RCC 7860 (cell line): ENCODE measurements at regions not wholly inside any gene's neighbourhood (a gene's known extent, or its start where the extent isn't known, plus 50 kb on each side); places are given as distances from the start of the nearest gene placed in this dataset.
A peak's percentile ranks its signal among the peaks of the same experiment; 100 is the strongest.

Experiments used
- DNase-seq: peaks from one replicate; pipeline ENCODE4 v3.0.0-alpha.2; 2015; ENCODE audit warnings: low spot score
- FAIRE-seq: peaks from 2 replicates; lab custom pipeline; 2012; peaks lifted over from hg19 to GRCh38; lab: Jason Lieb, UNC

- DNase-seq, result no peak
- no peak for FAIRE-seq
Measured at GRCh38 chr15:35654332-35654731, 108.4 kb upstream of the DPH6 start.

GRCh38 chr15:35657679-35658311 lies 111.8 kb upstream of the DPH6 start:
- peak; percentile 74 for FAIRE-seq
- peak; percentile 61 for DNase-seq

- DNase-seq, result no peak
- no peak for FAIRE-seq
Measured at GRCh38 chr15:35663956-35664355, 118.0 kb upstream of the DPH6 start.

- DNase-seq, result no peak
Measured at GRCh38 chr15:35665896-35666536, 120.1 kb upstream of the DPH6 start.

GRCh38 chr15:35667908-35668307 lies 121.9 kb upstream of the DPH6 start:
- DNase-seq (no peak), FAIRE-seq (no peak)

More at GRCh38 chr15:35665896-35666536, 120.1 kb upstream of the DPH6 start:
- no peak for FAIRE-seq

GRCh38 chr15:35669021-35669420 lies 123.1 kb upstream of the DPH6 start:
- DNase-seq (no peak), FAIRE-seq (no peak)

- FAIRE-seq (no peak), DNase-seq (no peak)
Measured at GRCh38 chr15:35669432-35670045, 123.6 kb upstream of the DPH6 start.

GRCh38 chr15:35671197-35671596 lies 125.2 kb upstream of the DPH6 start:
- FAIRE-seq (no peak), DNase-seq (no peak)

GRCh38 chr15:35671981-35672380 lies 126.0 kb upstream of the DPH6 start:
- no peak for DNase-seq
- FAIRE-seq, result no peak

- DNase-seq, result no peak
- FAIRE-seq, result no peak
Measured at GRCh38 chr15:35673093-35673684, 127.2 kb upstream of the DPH6 start.

- DNase-seq (no peak), FAIRE-seq (no peak)
Measured at GRCh38 chr15:35674873-35675781, 129.2 kb upstream of the DPH6 start.

- no peak for DNase-seq
- FAIRE-seq, result no peak
Measured at GRCh38 chr15:35678774-35679173, 132.8 kb upstream of the DPH6 start.

GRCh38 chr15:35679186-35679585 lies 133.2 kb upstream of the DPH6 start:
- no peak for FAIRE-seq

GRCh38 chr15:35680951-35681350 lies 135.0 kb upstream of the DPH6 start:
- no peak for DNase-seq
- FAIRE-seq, result no peak

More at GRCh38 chr15:35679186-35679585, 133.2 kb upstream of the DPH6 start:
- DNase-seq, result no peak

- DNase-seq (no peak), FAIRE-seq (no peak)
Measured at GRCh38 chr15:35686347-35686746, 140.4 kb upstream of the DPH6 start.

GRCh38 chr15:35689266-35689665 lies 143.3 kb upstream of the DPH6 start:
- DNase-seq (no peak), FAIRE-seq (no peak)

GRCh38 chr15:35690089-35690488 lies 144.1 kb upstream of the DPH6 start:
- no peak for DNase-seq
- FAIRE-seq, result no peak

- peak; percentile 51 for DNase-seq
- FAIRE-seq, result peak; percentile 46
Measured at GRCh38 chr15:35690698-35691116, 144.7 kb upstream of the DPH6 start.

GRCh38 chr15:35691173-35691761 lies 145.3 kb upstream of the DPH6 start:
- FAIRE-seq (no peak), DNase-seq (no peak)
